ENCODE measurements at regions not wholly inside any gene's neighbourhood (a gene's known extent, or its start where the extent isn't known, plus 50 kb on each side); places are given as distances from the start of the nearest gene placed in this dataset.

DNA sequence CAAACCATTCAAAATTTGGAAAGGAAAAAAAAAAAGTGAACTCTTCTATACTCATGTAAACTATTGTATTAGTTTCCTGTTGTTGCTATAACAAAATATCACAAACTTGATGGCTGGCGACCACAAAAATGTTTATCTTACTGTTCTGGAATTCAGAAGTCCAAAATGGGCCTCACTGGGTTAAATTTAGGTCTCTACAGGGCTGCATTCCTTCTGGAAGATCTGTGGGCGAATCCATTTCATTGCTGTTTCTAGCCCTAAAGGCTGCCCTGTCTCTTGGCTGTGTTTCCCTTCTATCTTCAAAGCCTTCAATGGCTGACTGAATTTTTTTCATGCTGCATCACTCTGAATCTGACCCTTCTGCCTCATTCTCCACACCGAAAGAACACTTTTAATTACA is 105.1 kb upstream of the NAV3 start:
- TF ChIP-seq, protein P1, sequence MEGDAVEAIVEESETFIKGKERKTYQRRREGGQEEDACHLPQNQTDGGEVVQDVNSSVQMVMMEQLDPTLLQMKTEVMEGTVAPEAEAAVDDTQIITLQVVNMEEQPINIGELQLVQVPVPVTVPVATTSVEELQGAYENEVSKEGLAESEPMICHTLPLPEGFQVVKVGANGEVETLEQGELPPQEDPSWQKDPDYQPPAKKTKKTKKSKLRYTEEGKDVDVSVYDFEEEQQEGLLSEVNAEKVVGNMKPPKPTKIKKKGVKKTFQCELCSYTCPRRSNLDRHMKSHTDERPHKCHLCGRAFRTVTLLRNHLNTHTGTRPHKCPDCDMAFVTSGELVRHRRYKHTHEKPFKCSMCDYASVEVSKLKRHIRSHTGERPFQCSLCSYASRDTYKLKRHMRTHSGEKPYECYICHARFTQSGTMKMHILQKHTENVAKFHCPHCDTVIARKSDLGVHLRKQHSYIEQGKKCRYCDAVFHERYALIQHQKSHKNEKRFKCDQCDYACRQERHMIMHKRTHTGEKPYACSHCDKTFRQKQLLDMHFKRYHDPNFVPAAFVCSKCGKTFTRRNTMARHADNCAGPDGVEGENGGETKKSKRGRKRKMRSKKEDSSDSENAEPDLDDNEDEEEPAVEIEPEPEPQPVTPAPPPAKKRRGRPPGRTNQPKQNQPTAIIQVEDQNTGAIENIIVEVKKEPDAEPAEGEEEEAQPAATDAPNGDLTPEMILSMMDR (IDR thresholded peaks at IDR 0.05): no peak
- no peak overlapping the region for H3K4me3 ChIP-seq
- no peaks in the 10 kb centered on the region for H3K27me3 ChIP-seq (ENCODE audit: insufficient read depth in 3 of 3, low read length in 2 of 3)
- no peak for DNase-seq
- intact Hi-C loops (cut with DNase I): loop anchor here in 1 of 2 donors (10.0 kb wide), 1 partner anchor 199 kb away; no protein-coding TSS in a partner anchor
- no peaks in the 10 kb centered on the region for H3K36me3 ChIP-seq (ENCODE audit: insufficient read depth in 1 of 2, low read depth in 1 of 2)
- no peak for ATAC-seq
- WGBS, 3 donors: 79 to 81% (median 81%) methylated on average over 3 of the region's 3 CpGs
- H3K27ac ChIP-seq: no peak overlapping the region
- H3K9me3 ChIP-seq: no peaks in the 10 kb centered on the region
- H3K4me1 ChIP-seq: no peaks in the 10 kb centered on the region

DNA sequence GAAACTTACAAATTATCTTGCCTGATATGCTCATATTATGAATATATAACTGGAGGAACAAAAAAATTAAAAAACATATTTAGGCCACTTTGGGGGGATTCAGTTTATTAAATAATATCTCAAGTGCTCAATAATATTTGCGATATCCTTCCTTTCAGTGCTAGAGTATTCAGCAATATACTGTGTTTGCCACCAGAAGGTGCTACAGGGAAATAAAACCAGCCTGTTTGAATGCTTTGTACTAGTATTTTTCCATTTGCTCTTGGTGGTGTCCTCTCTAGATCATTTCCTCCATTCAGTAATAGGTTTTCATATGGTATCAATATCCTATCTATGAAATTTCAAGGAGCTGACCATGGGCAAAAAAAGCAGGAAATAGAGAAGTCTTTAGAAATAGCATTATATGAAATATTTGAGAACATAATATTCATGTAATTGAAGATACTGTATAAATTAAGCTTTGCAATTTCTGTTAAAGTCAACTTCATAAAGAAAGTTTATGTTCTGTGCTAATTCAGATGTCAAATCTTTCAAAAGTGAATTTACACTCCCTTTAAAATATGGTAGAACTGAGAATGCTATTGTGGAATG is 106.2 kb upstream of the NAV3 start:
- Histone ChIP-seq H3K4me3 (no peak overlapping the region), H3K27ac (no peak overlapping the region), H3K36me3 (ENCODE audit: insufficient read depth in 1 of 2, low read depth in 1 of 2) (no peaks in the 10 kb centered on the region), H3K4me1 (no peaks in the 10 kb centered on the region), H3K9me3 (no peaks in the 10 kb centered on the region), H3K27me3 (ENCODE audit: insufficient read depth in 3 of 3, low read length in 2 of 3) (no peaks in the 10 kb centered on the region)
- intact Hi-C loops (cut with DNase I): loop anchor here (5.0 to 10.0 kb wide), 2 partner anchors 200 to 203 kb away; no protein-coding TSS in a partner anchor
- TF ChIP-seq, protein P1 (IDR thresholded peaks at IDR 0.05): peak; percentile 44
- ATAC-seq (peak in 1 of 4 donors; percentile 52), DNase-seq (no peak)
- 49 to 61% (median 58%) methylated on average over 1 of the region's 1 CpG for WGBS, 3 donors

DNA sequence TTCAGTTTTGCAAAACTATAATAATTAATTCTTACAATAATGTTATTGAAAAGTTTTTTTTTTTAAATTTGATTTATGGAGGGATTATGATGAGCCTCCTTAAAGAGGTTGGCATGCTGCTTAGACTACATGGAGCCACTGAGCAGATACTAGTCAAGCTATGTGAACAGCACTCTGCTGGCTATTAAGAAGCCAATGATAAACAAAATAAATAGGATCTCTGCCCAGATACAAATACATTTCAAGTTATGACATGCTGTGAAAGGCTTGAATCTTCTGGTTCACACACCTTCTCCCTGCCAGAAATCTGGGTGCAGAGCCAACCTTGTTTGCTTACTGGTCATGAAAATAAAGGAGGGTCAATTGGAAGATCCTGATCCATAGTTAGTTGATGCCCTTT is 107.4 kb upstream of the NAV3 start:
- Histone ChIP-seq H3K4me3 (no peak overlapping the region), H3K27me3 (ENCODE audit: insufficient read depth in 3 of 3, low read length in 2 of 3) (no peaks in the 10 kb centered on the region), H3K27ac (no peak overlapping the region), H3K4me1 (no peaks in the 10 kb centered on the region), H3K36me3 (ENCODE audit: insufficient read depth in 1 of 2, low read depth in 1 of 2) (no peaks in the 10 kb centered on the region), H3K9me3 (peaks cover 4% of the 10 kb centered on the region)
- no peak for DNase-seq
- TF ChIP-seq, protein P1 (IDR thresholded peaks at IDR 0.05): no peak
- ATAC-seq: no peak
- intact Hi-C loops (cut with DNase I): loop anchor here (5.0 to 10.0 kb wide), 2 partner anchors 201 to 204 kb away; no protein-coding TSS in a partner anchor

DNA sequence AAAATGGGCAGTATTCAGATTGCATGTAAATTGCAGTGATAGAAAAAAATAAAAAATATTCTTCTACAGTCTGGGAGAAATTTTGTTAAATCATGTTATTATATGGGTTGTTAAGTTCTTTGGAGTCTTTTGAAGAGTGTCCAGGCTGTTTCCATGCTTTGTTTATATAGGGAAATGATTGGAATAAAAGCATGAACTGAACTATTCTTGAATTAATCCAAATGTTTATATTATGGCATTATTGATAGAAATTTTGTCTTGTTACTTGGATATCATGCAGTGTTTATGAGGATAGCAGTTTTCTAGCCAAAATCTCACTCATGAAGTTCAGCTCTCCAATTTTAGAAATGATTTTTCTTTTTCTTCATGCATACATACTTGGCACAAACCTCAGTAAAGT is 108.2 kb upstream of the NAV3 start:
- H3K4me3 ChIP-seq: no peak overlapping the region
- H3K4me1 ChIP-seq: no peaks in the 10 kb centered on the region
- TF ChIP-seq, protein P1 (IDR thresholded peaks at IDR 0.05): no peak
- intact Hi-C loops (cut with DNase I): loop anchor here (5.0 to 10.0 kb wide), 2 partner anchors 202 to 205 kb away; no protein-coding TSS in a partner anchor
- ATAC-seq: no peak
- H3K9me3 ChIP-seq: peaks cover 6% of the 10 kb centered on the region
- no peak for DNase-seq
- no peaks in the 10 kb centered on the region for H3K36me3 ChIP-seq (ENCODE audit: insufficient read depth in 1 of 2, low read depth in 1 of 2)
- no peaks in the 10 kb centered on the region for H3K27me3 ChIP-seq (ENCODE audit: insufficient read depth in 3 of 3, low read length in 2 of 3)
- no peak overlapping the region for H3K27ac ChIP-seq

DNA sequence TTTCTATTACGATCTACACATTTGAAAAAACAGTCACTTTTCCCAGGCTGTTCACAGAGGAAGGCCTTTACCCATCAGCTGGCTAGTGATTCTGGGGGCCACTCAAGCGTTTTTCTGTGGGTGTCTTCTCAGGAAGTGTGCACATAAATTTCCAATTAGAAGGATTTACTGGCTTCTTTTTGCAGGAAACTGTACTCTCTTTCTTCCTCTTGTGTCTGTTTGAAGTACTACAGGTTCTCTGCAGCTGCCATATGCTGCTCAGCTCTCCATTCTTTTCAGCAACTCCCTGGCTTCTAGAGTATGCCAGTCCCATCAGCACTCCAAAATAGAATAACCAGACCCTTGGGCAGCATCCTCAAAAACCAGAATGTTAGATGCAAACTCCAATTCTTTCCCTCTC is 110.4 kb upstream of the NAV3 start:
- Histone ChIP-seq H3K27me3 (ENCODE audit: insufficient read depth in 3 of 3, low read length in 2 of 3) (no peaks in the 10 kb centered on the region), H3K9me3 (peaks cover 6% of the 10 kb centered on the region), H3K4me1 (no peaks in the 10 kb centered on the region), H3K36me3 (ENCODE audit: insufficient read depth in 1 of 2, low read depth in 1 of 2) (no peaks in the 10 kb centered on the region), H3K4me3 (no peak overlapping the region), H3K27ac (no peak overlapping the region)
- ATAC-seq (no peak), DNase-seq (no peak)
- intact Hi-C loops (cut with DNase I): loop anchor here (5.0 to 10.0 kb wide), 2 partner anchors 205 to 207 kb away; no protein-coding TSS in a partner anchor
- WGBS, 3 donors: 44 to 53% (median 49%) methylated on average over 2 of the region's 2 CpGs
- TF ChIP-seq, protein P1 (IDR thresholded peaks at IDR 0.05): no peak

Data from psoas muscle (tissue), 7 donors.